ENCODE measurements at regions not wholly inside any gene's neighbourhood (a gene's known extent, or its start where the extent isn't known, plus 50 kb on each side); places are given as distances from the start of the nearest gene placed in this dataset.

- Histone ChIP-seq H3K9me3 (ENCODE audit: control insufficient read depth, low read depth, low read length) (no peaks in the 10 kb centered on the region), H3T11ph (ENCODE audit: low read length) (no peak overlapping the region), H3K23ac (ENCODE audit: insufficient read length, low read depth, low read length) (no peak overlapping the region), H2AFZ (ENCODE audit: low read length) (peak overlapping the region; percentile 56), H2BK120ac (ENCODE audit: low read depth, low read length, poor library complexity, severe bottlenecking) (no peak overlapping the region), H2BK12ac (ENCODE audit: insufficient read length, low read depth, low read length) (no peak overlapping the region), H3K56ac (ENCODE audit: insufficient read length, low read depth, low read length) (no peak overlapping the region), H2BK20ac (ENCODE audit: low read depth, low read length, poor library complexity, severe bottlenecking) (no peak overlapping the region), H3K4ac (ENCODE audit: low read depth, low read length) (no peak overlapping the region), H3K9ac (ENCODE audit: extremely low read depth, insufficient read length, low read length) (no peak overlapping the region), H3K27me3 (ENCODE audit: insufficient read depth, low read length) (no peaks in the 10 kb centered on the region), H2BK15ac (ENCODE audit: low read depth, low read length) (no peak overlapping the region), H3K79me1 (ENCODE audit: insufficient read depth, low read depth, low read length, poor library complexity, severe bottlenecking) (no peaks in the 10 kb centered on the region), H3K23me2 (ENCODE audit: insufficient read length, low read depth, low read length, poor library complexity, severe bottlenecking) (no peaks in the 10 kb centered on the region), H3K4me1 (ENCODE audit: insufficient read depth, low read length) (no peaks in the 10 kb centered on the region), H3K27ac (ENCODE audit: insufficient read length, low read depth, low read length) (no peak overlapping the region), H3K14ac (ENCODE audit: insufficient read depth, low read length) (no peak overlapping the region), H3K79me2 (ENCODE audit: insufficient read depth, low read length) (no peaks in the 10 kb centered on the region), H4K5ac (ENCODE audit: insufficient read length, low read depth, low read length) (no peak overlapping the region), H4K8ac (replicated peaks; ENCODE audit: insufficient read length, low read depth, low read length) (no peak overlapping the region), H2BK5ac (ENCODE audit: insufficient read length, low read length) (no peak overlapping the region), H3K4me2 (ENCODE audit: insufficient read depth, insufficient read length, low read length) (no peak overlapping the region), H2AK5ac (ENCODE audit: insufficient read length, low read length) (no peak overlapping the region), H3K18ac (ENCODE audit: insufficient read length, low read depth, low read length) (no peak overlapping the region), H4K20me1 (ENCODE audit: control insufficient read depth, insufficient read depth, insufficient read length) (no peaks in the 10 kb centered on the region), H4K91ac (ENCODE audit: insufficient read length, low read depth, low read length) (no peak overlapping the region)
- Mint-ChIP-seq H3K4me3 (no peak overlapping the region), H3K4me1 (no peaks in the 10 kb centered on the region), H3K9me3 (no peaks in the 10 kb centered on the region; a peak in 2 of 5 replicates), H3K27ac (no peak overlapping the region), H3K36me3 (ENCODE audit: insufficient read depth in 1 of 3, low read depth in 3 of 3) (no peaks in the 10 kb centered on the region), H3K27me3 (ENCODE audit: low read depth) (no peaks in the 10 kb centered on the region)
- DNase-seq: no peak
- TF ChIP-seq CTCF (conservative IDR thresholded peaks at IDR 0.05): no peak
- WGBS (ENCODE audit: extremely low coverage, insufficient read length, low lambda C conversion rate): no CpG with 5 or more reads among the region's 20 CpGs
These were observed 798.7 kb upstream of the SEMA6D start for GRCh38 chr15:46918462-46919140.

Measured in H9 (cell line).